Suppressor macrophage treated with lipopolysaccharide for 1 hour (primary cell): ENCODE measurements at regions not wholly inside any gene's neighbourhood (a gene's known extent, or its start where the extent isn't known, plus 50 kb on each side); places are given as distances from the start of the nearest gene placed in this dataset.

ENCODE experiments used
- DNase-seq, 3 donors: peaks; one replicate each; pipeline ENCODE4 v3.0.0-alpha.2; 2020 to 2022

DNA sequence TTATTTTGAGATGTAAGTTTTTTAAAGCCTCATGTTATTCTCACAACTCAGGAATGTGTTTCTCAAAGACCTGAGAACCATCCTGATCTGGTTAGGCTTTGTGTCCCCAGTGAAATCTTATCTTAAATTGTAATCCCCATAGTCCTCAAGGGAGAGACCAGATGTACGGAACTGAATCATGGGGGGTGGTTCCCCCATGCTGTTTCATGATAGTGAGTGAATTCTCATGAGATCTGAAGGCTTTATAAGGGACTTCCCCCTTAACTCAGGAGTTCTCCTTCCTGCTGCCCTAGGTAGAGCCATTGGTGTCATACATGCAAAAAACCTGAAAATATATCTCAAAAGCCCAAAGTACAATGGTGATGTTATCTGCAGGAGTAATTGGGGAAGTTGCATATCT is 836.7 kb downstream of the CBLN2 start:
- DNase-seq: no peak

DNA sequence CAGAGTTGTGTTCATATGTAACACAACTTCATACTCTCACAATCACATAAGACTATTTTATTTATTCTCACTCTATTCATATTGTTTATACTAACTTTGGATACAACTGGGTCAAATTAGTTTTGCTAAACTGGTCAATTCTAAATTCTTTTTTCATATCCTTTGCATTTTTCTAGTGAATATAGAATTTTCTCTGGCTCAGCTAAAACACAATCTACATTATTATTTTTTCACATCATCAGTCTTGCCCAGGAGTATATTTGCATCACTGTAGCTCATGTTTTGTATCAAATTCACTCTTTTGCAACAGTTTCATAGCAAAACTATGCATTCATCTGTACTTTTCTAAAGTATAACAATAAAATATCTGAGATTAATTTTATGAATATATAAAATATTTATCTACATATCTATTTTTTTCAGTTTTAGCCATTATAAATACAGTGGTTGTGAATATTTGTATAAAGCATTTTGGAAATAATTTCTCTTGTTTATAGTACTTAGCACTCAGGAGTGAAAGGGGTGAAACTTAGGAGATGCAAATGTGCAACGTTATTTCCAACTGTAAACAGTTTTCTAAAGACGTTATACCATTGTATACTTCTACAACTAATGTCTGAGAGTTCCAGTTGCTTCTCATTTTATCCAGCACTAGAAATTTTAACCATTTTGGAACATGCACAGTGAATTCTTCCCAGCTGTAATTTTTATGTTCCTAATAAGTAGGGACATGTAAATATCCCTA is 854.6 kb downstream of the CBLN2 start:
- DNase-seq: no peak

DNA sequence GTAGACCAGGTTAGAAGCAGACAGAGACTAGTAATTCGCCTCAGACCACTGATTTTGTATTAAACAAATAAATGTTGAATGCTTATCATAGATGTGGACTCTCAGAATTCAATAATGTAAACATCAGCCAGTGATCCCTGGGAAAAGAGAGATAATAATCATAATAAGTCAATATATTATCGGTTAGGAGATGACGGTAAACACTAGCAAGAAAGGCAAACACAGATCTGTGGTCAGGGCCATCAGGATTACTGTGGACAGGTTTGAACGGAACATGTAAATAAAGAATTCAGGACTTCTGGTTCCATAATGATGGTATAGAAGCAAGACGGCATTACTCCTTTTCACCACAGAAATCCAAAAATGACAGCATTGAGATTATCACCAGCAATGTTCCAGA is 861.6 kb downstream of the CBLN2 start:
- no peak for DNase-seq

DNA sequence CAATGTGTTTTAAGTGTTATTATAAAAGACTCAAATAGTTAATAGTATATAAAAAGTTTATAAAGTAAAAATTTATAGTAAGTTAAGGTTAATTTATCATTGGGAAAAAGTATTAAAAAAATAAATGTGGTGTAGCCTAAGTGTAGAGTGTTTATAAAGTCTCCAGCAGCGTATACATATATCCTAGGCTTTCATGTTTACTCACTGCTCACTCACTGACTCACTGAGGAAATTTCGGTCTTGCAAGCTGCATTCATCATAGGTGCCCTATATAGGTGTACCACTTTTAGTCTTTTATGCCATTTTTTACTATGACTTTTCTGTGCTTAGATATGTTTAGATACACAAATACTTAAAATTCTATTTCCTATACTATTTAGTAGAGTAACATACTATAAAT is 866.0 kb downstream of the CBLN2 start:
- DNase-seq: no peak

DNA sequence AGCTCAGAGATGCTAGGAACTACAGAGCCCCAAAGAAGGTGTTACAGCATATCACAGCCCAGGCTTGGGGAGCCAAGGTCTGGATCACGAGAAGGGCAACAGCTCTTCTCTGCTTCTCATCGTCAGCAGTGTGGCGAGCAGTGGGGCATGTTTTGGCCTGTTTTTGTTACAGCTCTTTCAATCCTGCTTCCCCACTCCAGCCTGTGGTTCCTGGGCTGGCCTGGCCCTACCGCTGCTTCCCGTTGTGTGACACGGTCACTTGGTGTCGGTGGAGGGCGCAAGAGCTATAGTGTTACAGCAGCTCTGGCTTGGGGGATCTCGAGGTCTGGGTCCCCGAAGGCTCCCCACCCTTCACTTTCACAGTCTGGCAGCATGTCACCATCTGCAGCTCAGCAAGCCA is 870.2 kb downstream of the CBLN2 start:
- DNase-seq: no peak

DNA sequence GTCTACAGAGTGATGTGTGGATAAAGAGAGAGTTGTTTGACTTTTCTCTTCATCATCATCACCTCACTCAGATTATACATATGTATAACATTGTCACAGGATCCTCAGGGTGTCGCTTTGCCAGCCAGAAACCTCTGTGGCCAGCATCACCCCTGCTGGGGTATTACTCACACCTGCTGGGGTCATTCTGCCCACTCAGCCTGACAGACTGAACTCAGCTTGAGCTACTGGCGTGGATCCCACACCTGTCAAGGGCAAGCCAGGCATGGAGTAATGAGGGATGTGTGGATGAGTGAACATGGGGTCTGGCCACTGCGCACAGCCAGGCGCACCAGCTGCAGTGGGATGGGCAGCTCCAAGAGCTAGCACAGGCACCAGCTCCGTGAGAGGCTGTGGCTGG is 870.6 kb downstream of the CBLN2 start:
- DNase-seq: no peak

DNA sequence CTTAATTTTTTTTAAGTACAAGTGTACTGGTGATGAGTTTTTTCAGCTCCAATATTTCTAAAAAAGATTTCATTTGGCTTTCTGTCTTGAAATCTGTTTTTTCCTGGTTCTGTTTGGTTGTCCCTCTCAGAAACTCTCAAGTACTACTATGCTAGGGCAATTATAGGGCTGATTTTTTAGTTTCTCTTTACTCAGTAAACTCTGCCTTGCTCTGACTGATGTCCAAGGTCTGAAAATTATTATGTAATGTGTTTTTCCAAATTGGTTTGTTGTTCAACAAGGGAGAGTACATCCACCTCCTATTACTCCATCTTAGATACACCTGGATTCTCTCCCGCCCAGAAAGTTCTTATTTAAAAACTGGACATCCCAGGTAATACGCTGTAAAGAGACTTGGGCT is 877.7 kb downstream of the CBLN2 start:
- DNase-seq: no peak

DNA sequence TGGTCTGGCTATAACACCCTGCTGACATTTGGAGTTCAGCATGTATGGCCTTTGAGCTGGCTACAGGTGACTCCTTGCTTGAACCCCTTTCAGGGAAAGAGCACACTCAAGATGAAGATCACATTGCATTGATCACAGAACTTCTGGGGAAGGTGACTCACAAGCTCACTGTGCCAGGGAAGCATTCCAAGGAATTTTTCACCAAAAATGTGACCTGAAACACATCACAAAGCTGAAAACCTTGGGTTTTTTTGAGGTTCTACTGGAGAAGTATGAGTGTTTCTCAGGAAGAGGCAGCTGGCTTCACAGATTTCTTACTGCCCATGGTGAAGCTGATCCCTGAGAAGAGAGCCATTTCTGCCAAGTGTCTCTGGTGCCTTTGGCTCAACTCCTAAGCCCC is 879.0 kb downstream of the CBLN2 start:
- DNase-seq: no peak

DNA sequence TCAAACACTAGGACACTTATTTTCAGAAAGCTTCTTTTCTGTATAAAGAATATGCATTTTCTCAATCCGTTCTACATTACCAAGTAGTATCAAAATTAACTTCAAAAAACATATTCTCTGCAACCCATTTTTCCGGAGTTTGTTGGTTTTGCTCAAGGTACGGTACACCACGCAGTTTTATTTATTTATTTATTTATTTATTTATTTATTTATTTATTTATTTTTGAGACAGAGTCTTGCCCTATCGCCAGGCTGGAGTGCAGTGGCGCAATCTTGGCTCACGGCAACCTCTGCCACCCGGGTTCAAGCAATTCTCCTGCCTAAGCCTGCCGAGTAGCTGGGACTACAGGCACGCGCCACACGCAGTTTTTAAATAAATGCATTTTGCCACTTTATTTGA is 900.3 kb downstream of the CBLN2 start:
- no peak for DNase-seq

DNA sequence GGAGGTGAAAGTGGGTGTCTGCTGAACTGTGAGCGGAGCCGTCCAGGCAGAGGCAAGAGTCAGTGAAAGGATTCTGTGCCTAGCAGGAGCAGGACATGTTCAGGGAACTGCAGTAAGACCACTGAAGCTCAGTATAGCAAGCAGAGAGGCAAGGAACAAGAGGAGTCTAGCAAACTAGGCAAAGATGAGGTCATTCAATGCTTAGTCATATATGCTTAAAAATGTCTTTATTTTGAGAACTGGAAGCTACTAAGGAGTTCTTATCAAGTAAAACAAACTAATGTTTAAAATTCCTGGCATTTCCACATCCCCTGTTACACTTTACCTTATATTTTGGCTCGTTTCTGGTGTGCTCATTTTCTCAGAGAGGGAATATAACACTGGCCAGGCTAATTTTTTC is 913.4 kb downstream of the CBLN2 start:
- DNase-seq: no peak

DNA sequence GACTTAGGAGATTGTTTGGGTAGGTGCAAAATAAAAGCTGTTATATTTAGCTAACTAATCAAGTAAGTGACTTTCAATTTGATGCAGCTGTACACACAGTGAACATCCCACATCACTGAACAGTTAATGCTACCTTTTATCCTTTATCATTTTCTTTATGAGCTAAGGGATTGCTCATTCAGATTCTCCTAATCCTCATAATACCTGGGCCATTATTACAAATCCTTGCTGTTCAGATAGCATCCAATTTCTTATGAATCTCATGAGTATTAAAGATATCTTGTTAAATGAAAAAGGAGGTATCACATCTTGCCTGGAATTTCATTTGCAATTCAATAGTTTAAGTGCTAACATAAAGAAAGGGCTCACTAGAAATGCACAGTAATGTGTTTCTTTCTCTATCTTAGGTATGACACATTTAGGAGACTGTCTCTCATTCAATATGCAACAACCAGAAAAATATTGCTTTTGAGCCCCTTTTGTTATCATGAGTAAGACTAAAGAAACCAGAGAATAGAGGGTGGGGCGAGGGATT is 918.5 kb downstream of the CBLN2 start:
- no peak for DNase-seq

DNA sequence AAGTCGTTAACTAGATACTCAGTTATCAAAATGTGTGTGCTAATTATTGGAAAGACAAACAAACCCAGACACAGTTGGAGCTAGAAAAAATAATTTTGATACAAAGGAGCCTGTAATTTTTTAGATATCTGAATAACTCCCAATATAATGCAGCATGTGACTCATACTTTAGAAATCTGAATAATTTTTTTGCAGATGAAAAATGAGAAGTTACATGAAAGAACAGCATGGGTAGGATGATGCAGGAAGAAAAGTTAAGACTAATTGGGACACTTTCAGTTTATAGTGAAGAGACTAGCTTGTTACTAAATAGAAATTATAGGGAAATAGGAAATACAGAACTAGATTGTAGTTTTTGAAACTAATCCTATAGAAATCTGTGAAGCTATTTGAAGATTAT is 945.8 kb downstream of the CBLN2 start:
- no peak for DNase-seq

DNA sequence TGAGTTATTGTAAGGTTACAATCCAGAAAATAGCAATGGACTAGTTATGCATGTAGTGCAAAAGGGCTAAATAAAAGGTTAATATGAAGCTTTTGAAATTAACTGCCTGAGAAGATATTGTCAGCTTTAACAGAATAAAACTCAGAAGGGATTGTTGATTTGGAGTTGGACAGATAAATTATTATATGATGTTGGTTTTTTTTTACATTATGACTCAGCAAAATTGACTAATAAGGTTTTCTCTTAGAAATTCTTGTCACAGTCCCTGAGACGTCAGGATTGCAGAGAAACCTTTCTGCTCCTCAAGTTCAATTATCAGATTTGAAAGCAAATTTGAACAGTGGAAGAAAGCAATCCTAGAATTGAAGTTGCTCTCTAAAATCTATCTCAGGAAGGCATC is 946.9 kb downstream of the CBLN2 start:
- no peak for DNase-seq

DNA sequence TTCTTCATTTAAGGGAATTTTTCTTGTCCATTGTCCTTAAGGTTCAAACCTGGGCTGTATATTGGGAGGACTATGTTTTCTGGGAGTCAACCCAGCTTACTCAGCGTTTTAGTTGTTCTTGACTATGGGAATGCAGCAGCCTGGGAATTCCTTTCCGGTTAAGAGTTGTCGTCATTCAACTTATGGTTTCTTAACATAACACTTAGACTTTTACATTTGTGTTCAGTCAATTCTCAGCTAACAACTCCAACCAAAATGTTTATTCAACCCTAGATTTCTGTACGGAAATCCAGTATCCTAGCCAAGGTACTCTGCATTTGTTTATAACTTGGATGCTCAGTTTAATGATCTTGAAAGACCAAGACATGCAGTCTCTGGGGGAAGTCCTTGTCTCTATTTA is 960.9 kb downstream of the CBLN2 start:
- no peak for DNase-seq

DNA sequence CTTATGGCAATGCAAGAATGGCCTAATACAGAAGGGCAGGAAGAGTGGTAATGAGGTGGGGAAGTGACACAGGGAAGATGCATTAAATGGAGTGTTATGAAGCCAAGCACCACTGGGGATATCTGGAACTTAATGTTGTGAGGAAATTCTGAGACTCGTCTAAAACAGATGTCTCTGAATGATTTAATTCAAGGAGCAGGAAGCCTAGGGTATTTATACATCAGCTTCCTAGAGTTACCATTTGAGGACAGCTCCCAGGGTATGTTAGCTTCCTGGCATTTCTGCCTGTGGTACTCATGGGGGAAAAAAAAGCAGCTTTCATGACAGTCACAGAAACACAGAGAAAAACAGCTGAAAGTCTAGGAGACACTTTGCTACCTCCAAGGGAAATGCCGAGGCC is 989.5 kb downstream of the CBLN2 start:
- no peak for DNase-seq

DNA sequence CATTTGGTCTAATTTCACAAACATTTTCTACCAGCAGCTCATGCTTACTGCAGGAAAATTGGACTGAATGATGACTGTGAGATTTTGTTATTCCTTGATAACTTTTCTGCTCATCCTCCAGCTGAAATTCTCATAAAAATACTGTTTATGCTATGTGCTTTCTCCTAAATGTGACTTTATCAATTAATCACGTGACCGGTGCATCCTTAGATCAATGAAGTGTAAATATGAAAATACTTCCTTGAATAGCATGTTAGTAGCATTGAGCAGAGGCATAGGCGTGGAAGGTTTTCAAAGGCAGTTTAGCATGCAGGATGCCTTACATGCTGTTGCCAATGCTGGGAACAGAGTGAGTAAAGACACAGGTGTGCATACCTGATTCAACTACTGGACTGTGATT is 1002.5 kb downstream of the CBLN2 start:
- no peak for DNase-seq

DNA sequence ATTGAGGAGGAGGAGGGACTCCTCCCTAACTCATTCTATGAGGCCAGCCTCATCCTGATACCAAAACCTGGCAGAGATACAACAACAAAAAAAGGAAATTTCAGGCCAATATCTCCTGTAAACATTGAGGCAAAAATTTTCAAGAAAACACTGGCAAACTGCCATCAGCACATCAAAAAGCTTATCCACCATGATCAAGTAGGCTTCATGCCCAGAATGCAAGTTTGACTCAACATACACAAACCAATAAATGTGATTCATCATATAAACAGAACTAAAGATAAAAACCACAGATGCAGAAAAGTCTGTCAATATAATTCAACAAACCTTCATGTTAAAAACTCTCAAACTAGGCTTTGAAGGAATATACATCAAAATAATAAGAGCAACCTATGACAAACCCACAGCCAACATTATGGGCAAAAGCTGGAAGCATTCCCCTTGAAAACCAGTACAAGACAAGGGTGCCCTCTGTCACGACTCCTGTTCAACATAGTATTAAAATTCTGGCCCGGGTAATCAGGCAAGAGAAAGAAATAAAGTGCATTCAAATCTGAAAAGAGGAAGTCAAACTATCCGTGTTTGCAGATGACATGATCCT is 1014.3 kb downstream of the CBLN2 start:
- no peak for DNase-seq

DNA sequence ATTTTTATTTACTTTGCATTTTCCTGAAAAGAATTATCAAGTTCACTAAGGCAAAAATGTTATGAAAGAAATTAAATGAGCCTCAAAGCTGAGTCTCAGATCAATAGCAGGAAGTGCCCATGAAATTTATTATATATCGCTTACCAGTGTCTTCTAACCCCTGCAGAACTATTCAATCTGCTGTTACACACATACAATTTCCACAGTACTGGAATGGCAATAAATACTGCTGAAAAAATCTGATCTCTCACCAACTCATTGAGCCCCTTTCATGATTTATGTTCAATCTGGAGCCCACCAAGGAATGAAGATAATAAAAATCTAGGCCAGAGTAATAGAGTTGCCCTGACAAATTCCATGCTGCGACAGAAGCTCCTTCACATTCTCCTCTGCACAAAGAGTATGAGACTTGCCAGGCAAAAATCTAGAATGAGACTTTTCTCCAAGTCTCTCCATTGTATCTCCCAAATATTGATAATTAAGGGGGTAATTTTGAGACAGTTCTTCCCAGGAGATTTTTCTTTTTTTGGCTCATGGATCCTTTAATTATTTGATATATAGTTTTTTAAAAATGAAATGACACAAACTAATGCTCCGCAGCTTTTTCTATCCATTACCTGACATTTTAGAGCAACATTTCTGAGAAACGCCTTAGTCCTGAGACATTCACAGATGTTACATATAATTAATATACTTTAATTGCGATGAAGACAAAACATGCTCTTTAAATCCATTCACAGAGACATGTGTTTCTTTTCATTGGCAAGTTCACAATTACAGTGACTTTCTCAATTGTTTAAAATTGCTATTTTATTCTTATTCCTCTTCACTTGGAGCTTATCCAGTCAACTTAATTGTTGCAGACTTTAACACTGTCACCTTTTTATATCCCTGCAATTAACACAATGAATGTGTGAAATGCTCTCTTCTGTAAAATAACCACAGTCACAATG is 1020.4 kb downstream of the CBLN2 start:
- no peak for DNase-seq

DNA sequence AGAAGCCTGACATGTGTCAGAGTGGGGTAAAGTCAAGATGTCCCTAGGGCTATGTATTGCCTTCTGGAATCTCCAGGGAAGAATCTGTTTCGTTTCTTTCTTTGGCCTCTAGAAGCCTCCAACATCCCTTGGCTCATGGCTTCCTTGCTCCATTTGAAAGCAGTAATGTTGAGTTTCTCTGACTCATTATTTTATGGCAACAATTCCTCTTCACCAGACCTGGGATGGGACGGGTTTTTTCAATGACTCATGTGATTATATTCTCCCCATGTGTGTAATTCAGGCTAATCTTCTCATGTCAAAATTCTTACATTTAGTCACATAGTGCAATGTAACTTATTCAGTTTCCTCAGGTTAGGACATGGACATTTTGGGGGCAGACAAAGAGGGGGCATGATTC is 1038.6 kb downstream of the CBLN2 start:
- DNase-seq: no peak

DNA sequence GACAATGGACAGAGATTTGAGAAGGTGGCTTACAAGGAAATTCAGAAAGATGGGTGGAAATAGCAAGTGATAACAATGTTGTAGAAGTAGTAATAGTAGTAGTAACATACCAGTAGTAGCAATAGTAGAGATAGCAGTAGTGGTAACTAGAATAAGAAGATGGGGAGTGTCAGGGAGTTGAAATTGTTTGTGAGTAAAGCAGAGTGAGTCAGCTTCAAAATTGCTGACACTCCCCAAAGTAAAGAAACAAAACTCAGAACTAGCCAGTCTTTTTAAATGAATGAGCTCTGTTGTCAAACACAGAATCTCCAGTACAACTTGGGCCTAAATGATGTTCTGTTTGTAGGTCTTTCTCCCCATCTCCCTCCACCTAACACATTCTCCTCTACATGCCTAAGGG is 1040.9 kb downstream of the CBLN2 start:
- DNase-seq: no peak

DNA sequence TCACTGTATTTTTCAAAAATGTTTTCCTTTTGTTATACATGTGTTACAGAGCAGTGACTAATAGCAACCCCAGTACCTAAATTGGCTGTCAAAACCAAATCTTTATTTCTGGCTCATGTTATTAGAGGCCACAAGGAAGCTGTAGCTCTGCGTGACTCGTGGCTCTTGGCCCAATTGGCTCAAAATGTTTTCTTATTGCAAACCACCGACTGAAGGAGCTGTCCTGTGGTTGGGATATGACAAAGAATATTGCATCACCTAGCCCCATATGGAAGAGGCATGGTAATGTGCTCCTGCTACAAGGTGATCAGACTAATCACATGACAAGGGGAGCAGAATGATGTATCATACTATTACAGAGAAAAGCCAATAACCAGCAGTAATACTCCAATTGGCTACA is 1058.5 kb downstream of the CBLN2 start:
- no peak for DNase-seq

DNA sequence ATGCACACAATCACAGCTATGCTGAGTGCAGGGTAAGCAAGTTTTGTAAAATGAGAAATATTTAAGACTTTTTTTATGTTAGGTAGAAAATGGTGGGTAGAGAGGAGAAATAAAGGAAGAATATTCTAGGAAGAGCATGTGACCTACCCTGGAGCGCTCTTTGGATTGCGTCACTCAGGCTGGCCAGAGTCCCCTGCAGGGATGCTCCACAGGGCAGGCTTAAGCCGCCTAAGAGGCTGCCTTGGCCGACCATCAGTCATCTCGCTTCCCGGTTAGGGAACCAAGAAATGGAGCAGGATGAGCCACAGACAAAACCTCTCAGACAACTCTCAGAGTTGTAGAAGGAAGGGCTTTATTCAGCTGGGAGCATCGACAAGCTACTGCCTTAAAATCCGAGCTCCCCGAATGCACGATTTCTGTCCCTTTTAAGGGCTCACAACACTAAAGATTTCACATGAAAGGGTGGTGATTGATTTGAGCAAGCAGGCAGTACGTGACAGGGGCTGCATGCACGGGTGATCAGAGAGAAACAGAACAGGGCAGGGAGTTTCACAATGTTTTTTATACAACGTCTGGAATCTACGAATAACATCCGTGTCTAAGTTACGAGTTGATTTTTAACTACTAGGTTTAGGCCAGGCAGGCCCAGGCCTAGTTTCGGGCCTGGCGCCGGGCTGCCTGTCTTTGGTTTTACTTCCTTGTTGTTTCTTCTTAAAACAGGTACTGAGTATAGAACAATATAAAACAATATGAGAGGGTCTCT is 1072.0 kb downstream of the CBLN2 start:
- no peak for DNase-seq

DNA sequence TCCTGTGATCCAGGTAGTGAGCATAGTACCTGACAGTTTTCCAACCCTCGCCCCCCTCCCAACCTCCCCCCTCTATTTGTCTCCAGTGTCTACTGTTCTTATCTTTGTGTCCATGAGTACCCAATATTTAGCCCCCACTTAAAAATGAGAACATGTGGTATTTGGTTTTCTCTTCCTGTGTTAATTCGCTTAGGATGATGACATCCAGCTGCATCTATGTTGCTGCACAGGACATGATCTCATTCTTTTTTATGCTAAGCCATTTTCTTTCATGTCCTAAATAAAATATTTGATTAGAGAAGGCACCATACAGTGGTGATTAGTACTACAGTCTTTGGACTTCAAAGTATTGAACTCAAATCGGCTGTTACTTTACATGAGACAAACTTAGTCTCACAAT is 1087.9 kb downstream of the CBLN2 start:
- DNase-seq: no peak
